ENCODE measurements at regions not wholly inside any gene's neighbourhood (a gene's known extent, or its start where the extent isn't known, plus 50 kb on each side); places are given as distances from the start of the nearest gene placed in this dataset.
"Not testable (repeated sequence)": the region's sequence is repeated elsewhere in the genome, so short reads cannot be mapped to it uniquely, and the experiment has no call there.

GRCh38 chr16:87124405-87124804, 192.8 kb downstream of the C16orf95 start:
- CTCF ChIA-PET; H3K9me3 ChIP-seq (ENCODE audit: control insufficient read depth, insufficient read depth, low read depth, low read length); H3K27ac ChIP-seq (ENCODE audit: extremely low read depth, low read depth, low read length); H3K36me3 ChIP-seq (ENCODE audit: control insufficient read depth in 2 of 2, insufficient read depth in 1 of 2, low read length in 2 of 2); H3K4me3 ChIP-seq (ENCODE audit: low read depth, low read length); H3K4me1 ChIP-seq (ENCODE audit: control insufficient read depth, insufficient read depth, low read length); POLR2A ChIA-PET: not testable (repeated sequence)
- 0 out of 2 replicates have a peak, but pooled peaks have one; percentile 13 for TF ChIP-seq ZNF239 (tag by site-specific recombination; IDR thresholded peaks at IDR 0.05)

- TF ChIP-seq ZNF302 (tag by site-specific recombination; IDR thresholded peaks at IDR 0.05; ENCODE audit: low read depth), result no peak
- TF ChIP-seq PATZ1 (tag by site-specific recombination; IDR thresholded peaks at IDR 0.05), result no peak
- no peak for TF ChIP-seq ZNF510 (tag by site-specific recombination; IDR thresholded peaks at IDR 0.05; ENCODE audit: insufficient replicate concordance)
- no peak for TF ChIP-seq ZNF121 (tag by site-specific recombination; IDR thresholded peaks at IDR 0.05)
- no peak for TF ChIP-seq ZNF777 (tag by site-specific recombination; IDR thresholded peaks at IDR 0.05; ENCODE audit: borderline replicate concordance)
- no peak for TF ChIP-seq ZBTB11 (tag by site-specific recombination; conservative IDR thresholded peaks at IDR 0.05; ENCODE audit: low read depth)
- TF ChIP-seq WT1 (tag by site-specific recombination; IDR thresholded peaks at IDR 0.05), result no peak
- TF ChIP-seq, protein P1, sequence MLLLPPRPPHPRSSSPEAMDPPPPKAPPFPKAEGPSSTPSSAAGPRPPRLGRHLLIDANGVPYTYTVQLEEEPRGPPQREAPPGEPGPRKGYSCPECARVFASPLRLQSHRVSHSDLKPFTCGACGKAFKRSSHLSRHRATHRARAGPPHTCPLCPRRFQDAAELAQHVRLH (tag by site-specific recombination; IDR thresholded peaks at IDR 0.05), result no peak
- TF ChIP-seq ZNF658 (tag by site-specific recombination; IDR thresholded peaks at IDR 0.05), result no peak
- TF ChIP-seq ZNF558 (tag by site-specific recombination; IDR thresholded peaks at IDR 0.05), result no peak
- TF ChIP-seq IKZF3 (tag by site-specific recombination; IDR thresholded peaks at IDR 0.05), result no peak
- TF ChIP-seq PRDM6 (tag by site-specific recombination; IDR thresholded peaks at IDR 0.05), result no peak
- no peak for TF ChIP-seq ZNF19 (tag by site-specific recombination; IDR thresholded peaks at IDR 0.05; ENCODE audit: low read depth)
- TF ChIP-seq SP2 (tag by site-specific recombination; IDR thresholded peaks at IDR 0.05), result no peak
- no peak for TF ChIP-seq KLF1 (tag by site-specific recombination; IDR thresholded peaks at IDR 0.05)
- no peak for TF ChIP-seq OSR2 (tag by site-specific recombination; IDR thresholded peaks at IDR 0.05)
- no peak for TF ChIP-seq ZNF561 (tag by site-specific recombination; IDR thresholded peaks at IDR 0.05; ENCODE audit: borderline replicate concordance)
- TF ChIP-seq ZNF169 (tag by site-specific recombination; IDR thresholded peaks at IDR 0.05), result no peak
- TF ChIP-seq ZSCAN16 (tag by site-specific recombination; IDR thresholded peaks at IDR 0.05), result no peak
- no peaks in the 10 kb centered on the region for H3K9me3 ChIP-seq (ENCODE audit: control insufficient read depth, insufficient read depth, low read depth, low read length)
- no peak overlapping the region for H3K4me3 ChIP-seq (ENCODE audit: low read depth, low read length)
- no peaks in the 10 kb centered on the region for H3K36me3 ChIP-seq (ENCODE audit: control insufficient read depth in 2 of 2, insufficient read depth in 1 of 2, low read length in 2 of 2)
- ChIA-PET CTCF (no interaction called here), POLR2A (no interaction called here)
- H3K27ac ChIP-seq (ENCODE audit: extremely low read depth, low read depth, low read length), result no peak overlapping the region
- no peaks in the 10 kb centered on the region for H3K4me1 ChIP-seq (ENCODE audit: control insufficient read depth, insufficient read depth, low read length)
Observed at GRCh38 chr16:87125206-87126155, 191.7 kb downstream of the C16orf95 start.
